Smooth muscle cell of the brain vasculature (primary cell): ENCODE measurements at regions not wholly inside any gene's neighbourhood (a gene's known extent, or its start where the extent isn't known, plus 50 kb on each side); places are given as distances from the start of the nearest gene placed in this dataset.
A peak's percentile ranks its signal among the peaks of the same experiment; 100 is the strongest.
"Not testable (repeated sequence)": the region's sequence is repeated elsewhere in the genome, so short reads cannot be mapped to it uniquely, and the experiment has no call there.

Experiments
- DNase-seq: peaks from one replicate; pipeline ENCODE4 v3.0.0-alpha.2; 2012; ENCODE audit warnings: low read depth, low spot score

GRCh38 chrX:131595120-131595519 lies 51.2 kb downstream of the OR13H1 start:
- DNase-seq = no peak

- DNase-seq = no peak
Observed at GRCh38 chrX:131607792-131608369, 64.0 kb downstream of the OR13H1 start.

GRCh38 chrX:131609480-131609879 lies 65.6 kb downstream of the OR13H1 start:
- DNase-seq = no peak

- DNase-seq = no peak
Observed at GRCh38 chrX:131613260-131613659, 69.4 kb downstream of the OR13H1 start.

GRCh38 chrX:131614241-131614640 lies 70.4 kb downstream of the OR13H1 start:
- no peak for DNase-seq

- DNase-seq = no peak
Observed at GRCh38 chrX:131617182-131617581, 73.3 kb downstream of the OR13H1 start.

GRCh38 chrX:131621650-131622049 lies 77.8 kb downstream of the OR13H1 start:
- no peak for DNase-seq

- no peak for DNase-seq
Observed at GRCh38 chrX:131626681-131627296, 82.9 kb downstream of the OR13H1 start.

- no peak for DNase-seq
Observed at GRCh38 chrX:131630534-131630933, 86.7 kb downstream of the OR13H1 start.

GRCh38 chrX:131633285-131633917 lies 89.5 kb downstream of the OR13H1 start:
- DNase-seq = peak; percentile 24

- DNase-seq = no peak
Observed at GRCh38 chrX:131634900-131635299, 91.0 kb downstream of the OR13H1 start.

GRCh38 chrX:131646106-131646505 lies 102.2 kb downstream of the OR13H1 start:
- DNase-seq = no peak

- no peak for DNase-seq
Observed at GRCh38 chrX:131649741-131650140, 105.9 kb downstream of the OR13H1 start.

- no peak for DNase-seq
Observed at GRCh38 chrX:131650637-131651410, 107.0 kb downstream of the OR13H1 start.

GRCh38 chrX:131663726-131664125 lies 119.9 kb downstream of the OR13H1 start:
- DNase-seq = not testable (repeated sequence)

GRCh38 chrX:131671735-131672134 lies 127.9 kb downstream of the OR13H1 start:
- DNase-seq = no peak

GRCh38 chrX:131675596-131676194 lies 131.8 kb downstream of the OR13H1 start:
- DNase-seq = no peak

GRCh38 chrX:131677655-131678628 lies 134.1 kb downstream of the OR13H1 start:
- DNase-seq = peak; percentile 1

GRCh38 chrX:131682735-131683134 lies 138.9 kb downstream of the OR13H1 start:
- not testable (repeated sequence) for DNase-seq

GRCh38 chrX:131693359-131693758 lies 149.5 kb downstream of the OR13H1 start:
- DNase-seq = no peak

- not testable (repeated sequence) for DNase-seq
Observed at GRCh38 chrX:131696989-131697388, 153.1 kb downstream of the OR13H1 start.
